Pancreas (tissue), 10 donors: ENCODE measurements at regions not wholly inside any gene's neighbourhood (a gene's known extent, or its start where the extent isn't known, plus 50 kb on each side); places are given as distances from the start of the nearest gene placed in this dataset.

Source experiments
- ATAC-seq, 4 donors: fragments of 200-7000 bp; cut with Tn5 transposase; one replicate each; pipeline versions ENCODE4 v1.8.0 to v1.9.1; 2020; ENCODE audit warnings: mild to moderate bottlenecking in 4 of 4, moderate library complexity in 4 of 4
- DNase-seq, 6 donors: peaks; one replicate each; pipeline ENCODE4 v3.0.0-alpha.2; 2020
- FAIRE-seq: peaks from 2 replicates; lab custom pipeline; 2012; peaks lifted over from hg19 to GRCh38; lab: Jason Lieb, UNC
- H3K27ac ChIP-seq, 4 donors: fragments of 200-600 bp; sonication (generic); 1 replicate in 3 of 4; 2 replicates in 1 of 4; pipeline versions ENCODE4 v1.5.0 to v1.8.0; 2020
- H3K27me3 ChIP-seq, 4 donors: fragments of 200-600 bp; one replicate each; pipeline ENCODE4 v1.8.0; 2021
- H3K36me3 ChIP-seq, 3 donors: fragments of 200-600 bp; sonication (generic) in 1 of 3; one replicate each; pipeline versions ENCODE4 v1.5.0 to v1.8.0; 2020 to 2021
- H3K4me1 ChIP-seq, 3 donors: fragments of 200-600 bp; one replicate each; pipeline ENCODE4 v1.8.0; 2021
- H3K4me3 ChIP-seq, 4 donors: fragments of 200-600 bp; sonication (generic) in 2 of 4; one replicate each; pipeline versions ENCODE4 v1.5.0 to v1.8.0; 2020 to 2021
- H3K9me3 ChIP-seq, 4 donors: fragments of 200-600 bp; one replicate each; pipeline ENCODE4 v1.8.0; 2021
- WGBS, 2 donors: extraction: QIAGEN DNeasy Blood & Tissue Kit; methylation state at CpG; one replicate each; pipeline ENCODE4 v1.1.7; 2013; 5-methylcytosine and 5-hydroxymethylcytosine counted together
- intact Hi-C, 3 donors: fragments of 100-400 bp; cut with DNase I; formaldehyde crosslinking; loops; one replicate each; pipeline versions ENCODE4 v1.11.1 to v1.14.2; 2022
- TF ChIP-seq, protein P1 (sequence below), 4 donors: fragments of 200-600 bp; sonication (generic) in 3 of 4; IDR thresholded peaks; one replicate each; pipeline versions ENCODE4 v1.5.0 to v1.8.0; 2021; ENCODE audit warnings: antibody characterized with exemption in 4 of 4
- donor health status: healthy with polysubstance abuse.
- donor health status: DM: no; HTN: no; CAD: no; lungs with moderate emphysema.
- donor health status: DM: no; HTN: no; CAD: no.
- donor health status: control.
- donor health status: control.
- donor health status: Bipolar disorder and iron deficiency.
- donor health status: DM: yes; HTN: yes; CAD: no.
- donor health status: DM: no; HTN: no; CAD: no.
- donor health status: DM: no; HTN: no; CAD: no.
- donor health status: DM: yes; HTN: yes; CAD: no.

DNA sequence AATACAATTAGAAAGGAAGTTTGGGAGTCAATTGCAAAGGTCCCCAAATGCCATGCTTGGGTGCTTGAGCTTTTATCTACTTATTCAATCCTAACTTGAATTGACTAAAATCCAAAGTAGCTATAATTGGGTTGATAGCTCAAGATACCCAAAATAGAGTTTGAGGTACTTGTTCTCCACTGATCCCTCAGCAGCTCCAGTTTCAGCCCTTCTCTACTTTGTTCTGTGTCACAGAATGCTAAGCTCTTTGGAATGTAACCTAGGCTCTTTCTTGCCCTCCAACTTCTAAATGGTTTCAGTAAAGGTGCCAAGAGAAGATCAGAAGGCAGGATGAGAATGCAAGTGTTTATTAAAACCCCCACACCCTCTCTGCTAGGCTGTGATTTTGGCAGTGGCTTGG lies 251.4 kb upstream of the CLEC14A start:
- DNase-seq, result no peak
- no peaks in the 10 kb centered on the region for H3K9me3 ChIP-seq
- intact Hi-C loops, result no loop called here
- no peak for FAIRE-seq
- no peak for ATAC-seq
- TF ChIP-seq, protein P1, sequence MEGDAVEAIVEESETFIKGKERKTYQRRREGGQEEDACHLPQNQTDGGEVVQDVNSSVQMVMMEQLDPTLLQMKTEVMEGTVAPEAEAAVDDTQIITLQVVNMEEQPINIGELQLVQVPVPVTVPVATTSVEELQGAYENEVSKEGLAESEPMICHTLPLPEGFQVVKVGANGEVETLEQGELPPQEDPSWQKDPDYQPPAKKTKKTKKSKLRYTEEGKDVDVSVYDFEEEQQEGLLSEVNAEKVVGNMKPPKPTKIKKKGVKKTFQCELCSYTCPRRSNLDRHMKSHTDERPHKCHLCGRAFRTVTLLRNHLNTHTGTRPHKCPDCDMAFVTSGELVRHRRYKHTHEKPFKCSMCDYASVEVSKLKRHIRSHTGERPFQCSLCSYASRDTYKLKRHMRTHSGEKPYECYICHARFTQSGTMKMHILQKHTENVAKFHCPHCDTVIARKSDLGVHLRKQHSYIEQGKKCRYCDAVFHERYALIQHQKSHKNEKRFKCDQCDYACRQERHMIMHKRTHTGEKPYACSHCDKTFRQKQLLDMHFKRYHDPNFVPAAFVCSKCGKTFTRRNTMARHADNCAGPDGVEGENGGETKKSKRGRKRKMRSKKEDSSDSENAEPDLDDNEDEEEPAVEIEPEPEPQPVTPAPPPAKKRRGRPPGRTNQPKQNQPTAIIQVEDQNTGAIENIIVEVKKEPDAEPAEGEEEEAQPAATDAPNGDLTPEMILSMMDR (IDR thresholded peaks at IDR 0.05), result no peak
- H3K4me1 ChIP-seq, result no peaks in the 10 kb centered on the region
- H3K4me3 ChIP-seq, result no peak overlapping the region
- no peaks in the 10 kb centered on the region for H3K36me3 ChIP-seq
- H3K27me3 ChIP-seq, result no peaks in the 10 kb centered on the region
- no peak overlapping the region for H3K27ac ChIP-seq

DNA sequence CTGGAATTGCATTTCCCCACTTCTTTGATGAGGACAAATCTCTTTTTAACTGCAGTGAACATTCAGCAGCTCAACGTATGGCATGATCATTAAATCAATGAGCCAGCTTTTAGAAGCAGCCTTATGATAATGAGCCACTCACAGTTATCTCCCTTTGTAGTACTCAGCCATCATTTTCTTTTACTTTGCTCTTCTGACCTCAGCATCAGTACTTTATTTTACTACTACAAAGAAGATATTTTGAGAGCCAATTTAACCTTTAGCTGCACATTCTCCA lies 250.0 kb upstream of the CLEC14A start:
- intact Hi-C loops, result no loop called here
- no peaks in the 10 kb centered on the region for H3K9me3 ChIP-seq
- ATAC-seq (no peak), FAIRE-seq (no peak), DNase-seq (no peak)
- no peaks in the 10 kb centered on the region for H3K4me1 ChIP-seq
- WGBS, 2 donors, result 9 to 17% methylated on average over 1 of the region's 1 CpG
- H3K36me3 ChIP-seq, result no peaks in the 10 kb centered on the region
- TF ChIP-seq, protein P1 (IDR thresholded peaks at IDR 0.05), result no peak
- H3K4me3 ChIP-seq, result no peak overlapping the region
- H3K27me3 ChIP-seq, result no peaks in the 10 kb centered on the region
- no peak overlapping the region for H3K27ac ChIP-seq

DNA sequence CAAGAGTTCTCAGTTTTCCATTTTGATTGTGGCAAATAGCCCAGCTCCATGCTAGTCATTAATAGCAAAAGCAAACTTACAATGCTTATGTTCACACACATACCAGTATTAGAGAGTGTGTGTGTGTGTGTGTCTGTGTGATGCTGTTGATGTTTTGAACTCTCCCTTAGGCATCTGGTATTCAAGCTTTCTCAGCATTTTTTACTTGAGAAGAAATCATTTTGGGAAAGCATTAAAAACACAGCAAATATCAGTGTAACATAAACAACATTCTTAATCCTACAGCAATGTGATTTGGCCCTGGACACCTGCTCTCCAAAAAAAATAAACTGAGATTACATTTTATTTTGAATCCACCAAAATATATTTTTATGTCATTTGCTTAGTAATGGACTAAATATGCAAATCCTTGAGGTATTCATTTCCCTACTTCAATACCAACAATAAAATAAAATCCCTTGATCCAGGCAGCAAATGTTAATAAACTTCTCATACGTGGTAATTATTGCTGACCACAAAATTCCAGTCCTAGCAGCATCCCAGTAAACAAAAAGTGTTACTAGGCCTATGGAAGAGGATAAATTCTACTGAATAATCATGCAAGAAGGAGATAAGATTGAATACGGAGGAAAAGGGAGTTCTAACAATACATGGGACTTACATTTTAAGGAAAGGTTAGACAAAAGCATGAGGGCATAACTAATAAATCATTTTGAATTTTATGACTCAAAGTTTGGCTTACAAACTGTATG lies 249.5 kb upstream of the CLEC14A start:
- DNase-seq, result no peak
- Histone ChIP-seq H3K4me3 (no peak overlapping the region), H3K4me1 (no peaks in the 10 kb centered on the region), H3K27ac (no peak overlapping the region), H3K36me3 (no peaks in the 10 kb centered on the region), H3K27me3 (no peaks in the 10 kb centered on the region), H3K9me3 (no peaks in the 10 kb centered on the region)
- 23 to 42% methylated on average over 2 of the region's 2 CpGs for WGBS, 2 donors
- no peak for FAIRE-seq
- TF ChIP-seq, protein P1 (IDR thresholded peaks at IDR 0.05), result no peak
- ATAC-seq, result no peak
- intact Hi-C loops, result no loop called here

GRCh38 chr14:38504175-38504574 lies 248.3 kb upstream of the CLEC14A start:
- Histone ChIP-seq H3K9me3 (no peaks in the 10 kb centered on the region), H3K27ac (no peak overlapping the region), H3K27me3 (no peaks in the 10 kb centered on the region), H3K4me1 (no peaks in the 10 kb centered on the region), H3K36me3 (no peaks in the 10 kb centered on the region), H3K4me3 (no peak overlapping the region)
- 59 to 74% methylated on average over 1 of the region's 1 CpG for WGBS, 2 donors
- no peak for ATAC-seq
- TF ChIP-seq, protein P1 (IDR thresholded peaks at IDR 0.05), result no peak
- intact Hi-C loops, result no loop called here
- DNase-seq, result no peak
- FAIRE-seq, result no peak

- WGBS, 2 donors, result 59 to 74% methylated on average over 2 of the region's 2 CpGs
These were observed 246.3 kb upstream of the CLEC14A start for GRCh38 chr14:38502239-38502638.

More at GRCh38 chr14:38502239-38502638, 246.3 kb upstream of the CLEC14A start:
- H3K36me3 ChIP-seq, result no peaks in the 10 kb centered on the region
- no peaks in the 10 kb centered on the region for H3K4me1 ChIP-seq
- intact Hi-C loops, result no loop called here
- no peak overlapping the region for H3K4me3 ChIP-seq
- ATAC-seq (no peak), DNase-seq (no peak), FAIRE-seq (no peak)
- TF ChIP-seq, protein P1 (IDR thresholded peaks at IDR 0.05), result no peak
- H3K27me3 ChIP-seq, result no peaks in the 10 kb centered on the region
- H3K9me3 ChIP-seq, result no peaks in the 10 kb centered on the region
- H3K27ac ChIP-seq, result no peak overlapping the region
